HepG2 (cell line): ENCODE measurements at regions not wholly inside any gene's neighbourhood (a gene's known extent, or its start where the extent isn't known, plus 50 kb on each side); places are given as distances from the start of the nearest gene placed in this dataset.

Experiments
- ATAC-seq: fragments of 200-7000 bp; cut with Tn5 transposase; 3 replicates; pipeline ENCODE4 v1.9.1; 2020; ENCODE audit warnings: mild to moderate bottlenecking, moderate library complexity
- BruUV-seq: library from RNA; stranded (reverse); fragments of 400-500 nt; replicated peaks from 2 replicates; lab custom pipeline; 2021; lab: Mats Ljungman, UMichigan
- CTCF ChIA-PET: fragments of 300-600 bp; formaldehyde crosslinking; extraction: SDS; loops from one replicate; lab custom pipeline; 2021; ENCODE audit warnings: low total read pairs, inconsistent platforms, low intra/inter-chr PET ratio; lab: Yijun Ruan, JAX
- POLR2A ChIA-PET: fragments of 350-600 bp; sonication (Branson Sonifier 250); formaldehyde crosslinking; loops from one replicate; lab custom pipeline; 2020; ENCODE audit warnings: antibody characterized with exemption, inconsistent platforms; lab: Yijun Ruan, JAX
- DNase-seq: peaks from one replicate; pipeline ENCODE4 v3.0.0-alpha.2; 2015; ENCODE audit warnings: low spot score
- FAIRE-seq: peaks from 3 replicates; lab custom pipeline; 2011; peaks lifted over from hg19 to GRCh38; lab: Jason Lieb, UNC
- H2AFZ ChIP-seq: one replicate; pipeline ENCODE4 v1.6.1; 2011; ENCODE audit warnings: low read length, inconsistent platforms
- H3K27ac ChIP-seq: fragments of 300-600 bp; 3 replicates; pipeline ENCODE4 v1.8.0; 2011; ENCODE audit warnings: mixed run types, mild to moderate bottlenecking, mixed read lengths, low read length, inconsistent platforms; ENCODE audit not compliant: insufficient read depth; ENCODE audit errors: extremely low read length
- H3K27me3 ChIP-seq, 2 experiments: fragments of 200-600 bp in 1 of 2; 2 replicates in 1 of 2; 3 replicates in 1 of 2; pipeline versions ENCODE4 v1.6.0 to v1.8.0; 2011; ENCODE audit warnings: low read length in 2 of 2, mild to moderate bottlenecking in 2 of 2, moderate library complexity in 2 of 2, inconsistent platforms in 1 of 2; ENCODE audit not compliant: insufficient read depth in 2 of 2, control insufficient read depth in 1 of 2
- H3K36me3 ChIP-seq, 2 experiments: fragments of 200-600 bp in 1 of 2; replicated peaks in 1 of 2; 2 replicates in 1 of 2; 3 replicates in 1 of 2; pipeline versions ENCODE4 v1.5.1 to v1.8.0; 2011; ENCODE audit warnings: low read length in 2 of 2, inconsistent platforms in 1 of 2; ENCODE audit not compliant: insufficient read depth in 2 of 2, control insufficient read depth in 1 of 2
- H3K4me1 ChIP-seq: 2 replicates; pipeline ENCODE4 v1.5.1; 2012; ENCODE audit warnings: low read length, inconsistent platforms; ENCODE audit not compliant: insufficient read depth
- H3K4me2 ChIP-seq: 2 replicates; pipeline ENCODE4 v1.6.0; 2011; ENCODE audit warnings: low read depth, low read length, inconsistent platforms
- H3K4me3 ChIP-seq, 3 experiments: fragments of 200-600 bp in 1 of 3; sonication (generic), shearing (Covaris generic) in 1 of 3; replicated peaks in 1 of 3; 2 replicates each; pipeline ENCODE4 v1.5.1; 2011 to 2016; ENCODE audit warnings: low read length in 3 of 3, inconsistent platforms in 2 of 3, low read depth in 2 of 3, mild to moderate bottlenecking in 2 of 3, control low read depth in 1 of 3, mixed read lengths in 1 of 3; ENCODE audit not compliant: insufficient read depth in 1 of 3
- H3K79me2 ChIP-seq: one replicate; pipeline ENCODE4 v1.6.1; 2011; ENCODE audit warnings: low read length, inconsistent platforms; ENCODE audit not compliant: insufficient read depth
- H3K9ac ChIP-seq: 2 replicates; pipeline ENCODE4 v1.6.0; 2011; ENCODE audit warnings: mild to moderate bottlenecking, low read depth, low read length, inconsistent platforms; ENCODE audit not compliant: insufficient read depth
- H3K9me3 ChIP-seq: 2 replicates; pipeline ENCODE4 v1.5.1; 2012; ENCODE audit warnings: mild to moderate bottlenecking, low read length
- H4K20me1 ChIP-seq: 2 replicates; pipeline ENCODE4 v1.6.0; 2011; ENCODE audit warnings: inconsistent platforms, mild to moderate bottlenecking, low read length, moderate library complexity; ENCODE audit not compliant: insufficient read depth
- FOXA3 ChIP-seq: IDR thresholded peaks from 2 replicates; pipeline ENCODE4 v1.6.1; 2016; ENCODE audit warnings: missing genetic modification reagents, missing compliant biosample characterization
- PCBP2 ChIP-seq: fragments of 200-400 bp; formaldehyde crosslinking; optimal IDR thresholded peaks from 2 replicates; pipeline ENCODE3; 2018; ENCODE audit warnings: low read length, low read depth; ENCODE audit not compliant: poor library complexity, severe bottlenecking
- ZNF720 ChIP-seq: sonication (generic); formaldehyde crosslinking; IDR thresholded peaks from 2 replicates; pipeline ENCODE4 v1.4.0; 2020; ENCODE audit warnings: missing genetic modification reagents
- WGBS: methylation state at CpG from one replicate; pipeline ENCODE4 v1.1.6; 2017; ENCODE audit warnings: low lambda C conversion rate; 5-methylcytosine and 5-hydroxymethylcytosine counted together
- in situ Hi-C: cut with HindIII; loops from 2 replicates; pipeline ENCODE4 v1.10.0; 2017; ENCODE audit warnings: low pct_unique_long_range_greater_than_20kb; ENCODE audit not compliant: extremely low pct_ligation_motif_present
- intact Hi-C: fragments of 100-400 bp; cut with micrococcal nuclease; formaldehyde crosslinking; loops from one replicate; pipeline ENCODE4 v1.10.0; 2022; ENCODE audit not compliant: unreplicated experiment
- TF ChIP-seq, protein P1 (sequence below): sonication (generic); formaldehyde crosslinking; conservative IDR thresholded peaks from 2 replicates; pipeline ENCODE4 v1.4.0; 2020; ENCODE audit warnings: missing genetic modification reagents
- TF ChIP-seq, protein P2 (sequence below): sonication (generic); formaldehyde crosslinking; IDR thresholded peaks from 2 replicates; pipeline ENCODE4 v1.5.0; 2020; ENCODE audit warnings: mild to moderate bottlenecking, missing genetic modification reagents, borderline replicate concordance
- TF ChIP-seq, protein P3 (sequence below): sonication (generic); formaldehyde crosslinking; IDR thresholded peaks from 2 replicates; pipeline ENCODE4 v1.4.0; 2020; ENCODE audit warnings: mild to moderate bottlenecking, low read depth, missing genetic modification reagents
- TF ChIP-seq, protein P4 (sequence below): sonication (generic); formaldehyde crosslinking; IDR thresholded peaks from 2 replicates; pipeline ENCODE4 v1.4.0; 2020; ENCODE audit warnings: missing genetic modification reagents

DNA sequence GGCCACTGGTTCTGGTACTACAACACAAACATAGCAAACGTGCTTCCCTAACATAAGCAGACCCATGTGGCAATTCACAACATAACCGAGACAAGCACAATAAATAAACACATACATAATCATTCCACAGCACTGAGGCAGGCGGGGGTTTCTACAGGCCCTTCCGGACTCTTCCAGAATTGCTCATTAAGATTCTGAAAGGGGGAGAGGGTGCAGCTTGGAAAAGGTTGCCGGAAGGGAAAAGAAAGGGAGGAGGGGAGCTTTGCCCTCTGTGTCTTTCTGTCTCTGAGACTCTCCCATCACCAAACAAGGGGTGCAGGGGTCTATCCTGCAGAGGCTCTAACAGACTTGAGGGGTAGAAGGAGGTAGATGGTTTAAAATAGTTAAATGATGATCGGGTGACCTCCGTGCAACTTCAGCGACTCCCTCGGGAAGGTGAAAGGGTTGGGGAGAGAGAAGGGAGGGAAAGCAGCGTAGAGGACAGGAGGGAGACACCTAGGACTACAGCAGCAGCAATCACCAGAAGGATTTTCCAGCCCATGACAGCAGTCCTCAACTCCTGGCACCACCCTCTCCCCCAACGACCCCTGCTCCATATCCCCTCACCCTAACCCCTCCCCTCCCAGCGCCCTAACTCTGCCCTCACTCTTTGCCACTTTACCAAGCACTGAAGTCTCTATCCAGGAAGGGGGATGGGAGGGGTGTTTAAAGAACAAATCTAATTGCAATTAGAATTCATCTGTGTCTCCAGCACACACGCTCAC is 365.5 kb upstream of the ESRRG start:
- intact Hi-C loops = no loop called here
- in situ Hi-C loops = no loop called here
- ChIA-PET CTCF (interaction anchor here (0.7 kb wide), 1 partner anchor 403 kb away, joined by 4 read pairs; no protein-coding TSS in a partner anchor), POLR2A (no interaction called here)
- H3K4me3 ChIP-seq = no peak overlapping the region
- no peaks in the 10 kb centered on the region for H3K79me2 ChIP-seq
- no peak overlapping the region for H3K4me2 ChIP-seq
- BruUV-seq = no TSS peak
- TF ChIP-seq, protein P1, sequence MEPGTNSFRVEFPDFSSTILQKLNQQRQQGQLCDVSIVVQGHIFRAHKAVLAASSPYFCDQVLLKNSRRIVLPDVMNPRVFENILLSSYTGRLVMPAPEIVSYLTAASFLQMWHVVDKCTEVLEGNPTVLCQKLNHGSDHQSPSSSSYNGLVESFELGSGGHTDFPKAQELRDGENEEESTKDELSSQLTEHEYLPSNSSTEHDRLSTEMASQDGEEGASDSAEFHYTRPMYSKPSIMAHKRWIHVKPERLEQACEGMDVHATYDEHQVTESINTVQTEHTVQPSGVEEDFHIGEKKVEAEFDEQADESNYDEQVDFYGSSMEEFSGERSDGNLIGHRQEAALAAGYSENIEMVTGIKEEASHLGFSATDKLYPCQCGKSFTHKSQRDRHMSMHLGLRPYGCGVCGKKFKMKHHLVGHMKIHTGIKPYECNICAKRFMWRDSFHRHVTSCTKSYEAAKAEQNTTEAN (CRISPR knock-in tag) = no peak
- TF ChIP-seq ZNF720 = no peak
- TF ChIP-seq, protein P2, sequence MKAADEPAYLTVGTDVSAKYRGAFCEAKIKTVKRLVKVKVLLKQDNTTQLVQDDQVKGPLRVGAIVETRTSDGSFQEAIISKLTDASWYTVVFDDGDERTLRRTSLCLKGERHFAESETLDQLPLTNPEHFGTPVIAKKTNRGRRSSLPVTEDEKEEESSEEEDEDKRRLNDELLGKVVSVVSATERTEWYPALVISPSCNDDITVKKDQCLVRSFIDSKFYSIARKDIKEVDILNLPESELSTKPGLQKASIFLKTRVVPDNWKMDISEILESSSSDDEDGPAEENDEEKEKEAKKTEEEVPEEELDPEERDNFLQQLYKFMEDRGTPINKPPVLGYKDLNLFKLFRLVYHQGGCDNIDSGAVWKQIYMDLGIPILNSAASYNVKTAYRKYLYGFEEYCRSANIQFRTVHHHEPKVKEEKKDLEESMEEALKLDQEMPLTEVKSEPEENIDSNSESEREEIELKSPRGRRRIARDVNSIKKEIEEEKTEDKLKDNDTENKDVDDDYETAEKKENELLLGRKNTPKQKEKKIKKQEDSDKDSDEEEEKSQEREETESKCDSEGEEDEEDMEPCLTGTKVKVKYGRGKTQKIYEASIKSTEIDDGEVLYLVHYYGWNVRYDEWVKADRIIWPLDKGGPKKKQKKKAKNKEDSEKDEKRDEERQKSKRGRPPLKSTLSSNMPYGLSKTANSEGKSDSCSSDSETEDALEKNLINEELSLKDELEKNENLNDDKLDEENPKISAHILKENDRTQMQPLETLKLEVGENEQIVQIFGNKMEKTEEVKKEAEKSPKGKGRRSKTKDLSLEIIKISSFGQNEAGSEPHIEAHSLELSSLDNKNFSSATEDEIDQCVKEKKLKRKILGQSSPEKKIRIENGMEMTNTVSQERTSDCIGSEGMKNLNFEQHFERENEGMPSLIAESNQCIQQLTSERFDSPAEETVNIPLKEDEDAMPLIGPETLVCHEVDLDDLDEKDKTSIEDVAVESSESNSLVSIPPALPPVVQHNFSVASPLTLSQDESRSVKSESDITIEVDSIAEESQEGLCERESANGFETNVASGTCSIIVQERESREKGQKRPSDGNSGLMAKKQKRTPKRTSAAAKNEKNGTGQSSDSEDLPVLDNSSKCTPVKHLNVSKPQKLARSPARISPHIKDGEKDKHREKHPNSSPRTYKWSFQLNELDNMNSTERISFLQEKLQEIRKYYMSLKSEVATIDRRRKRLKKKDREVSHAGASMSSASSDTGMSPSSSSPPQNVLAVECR (CRISPR knock-in tag) = no peak
- TF ChIP-seq, protein P3, sequence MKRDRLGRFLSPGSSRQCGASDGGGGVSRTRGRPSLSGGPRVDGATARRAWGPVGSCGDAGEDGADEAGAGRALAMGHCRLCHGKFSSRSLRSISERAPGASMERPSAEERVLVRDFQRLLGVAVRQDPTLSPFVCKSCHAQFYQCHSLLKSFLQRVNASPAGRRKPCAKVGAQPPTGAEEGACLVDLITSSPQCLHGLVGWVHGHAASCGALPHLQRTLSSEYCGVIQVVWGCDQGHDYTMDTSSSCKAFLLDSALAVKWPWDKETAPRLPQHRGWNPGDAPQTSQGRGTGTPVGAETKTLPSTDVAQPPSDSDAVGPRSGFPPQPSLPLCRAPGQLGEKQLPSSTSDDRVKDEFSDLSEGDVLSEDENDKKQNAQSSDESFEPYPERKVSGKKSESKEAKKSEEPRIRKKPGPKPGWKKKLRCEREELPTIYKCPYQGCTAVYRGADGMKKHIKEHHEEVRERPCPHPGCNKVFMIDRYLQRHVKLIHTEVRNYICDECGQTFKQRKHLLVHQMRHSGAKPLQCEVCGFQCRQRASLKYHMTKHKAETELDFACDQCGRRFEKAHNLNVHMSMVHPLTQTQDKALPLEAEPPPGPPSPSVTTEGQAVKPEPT (CRISPR knock-in tag) = no peak
- peak; percentile 45 for TF ChIP-seq PCBP2
- no peak for TF ChIP-seq FOXA3 (CRISPR knock-in tag)
- TF ChIP-seq, protein P4, sequence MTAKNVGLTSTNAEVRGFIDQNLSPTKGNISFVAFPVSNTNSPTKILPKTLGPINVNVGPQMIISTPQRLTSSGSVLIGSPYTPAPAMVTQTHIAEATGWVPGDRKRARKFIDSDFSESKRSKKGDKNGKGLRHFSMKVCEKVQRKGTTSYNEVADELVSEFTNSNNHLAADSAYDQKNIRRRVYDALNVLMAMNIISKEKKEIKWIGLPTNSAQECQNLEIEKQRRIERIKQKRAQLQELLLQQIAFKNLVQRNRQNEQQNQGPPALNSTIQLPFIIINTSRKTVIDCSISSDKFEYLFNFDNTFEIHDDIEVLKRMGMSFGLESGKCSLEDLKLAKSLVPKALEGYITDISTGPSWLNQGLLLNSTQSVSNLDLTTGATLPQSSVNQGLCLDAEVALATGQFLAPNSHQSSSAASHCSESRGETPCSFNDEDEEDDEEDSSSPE = no peak
- H3K27ac ChIP-seq = no peak overlapping the region
- peaks cover 1 to 21% of the 10 kb centered on the region in 2 experiments; a peak in 3 of 5 replicates for H3K27me3 ChIP-seq
- no peaks in the 10 kb centered on the region for H3K9me3 ChIP-seq
- 10% methylated on average over 13 of the region's 13 CpGs for WGBS
- H4K20me1 ChIP-seq = no peaks in the 10 kb centered on the region
- DNase-seq (no peak), FAIRE-seq (no peak), ATAC-seq (no peak)
- no peaks in the 10 kb centered on the region for H3K36me3 ChIP-seq
- 0 out of 2 replicates have a peak, but pooled peaks cover 6% of the 10 kb centered on the region for H3K4me1 ChIP-seq
- no peak overlapping the region for H3K9ac ChIP-seq
- H2AFZ ChIP-seq = no peak overlapping the region
